GM21737 (cell line): ENCODE measurements at regions not wholly inside any gene's neighbourhood (a gene's known extent, or its start where the extent isn't known, plus 50 kb on each side); places are given as distances from the start of the nearest gene placed in this dataset.
"Not testable (repeated sequence)": the region's sequence is repeated elsewhere in the genome, so short reads cannot be mapped to it uniquely, and the experiment has no call there.

ENCODE experiments used
- ATAC-seq: cut with Tn5 transposase; IDR thresholded peaks from one replicate; pipeline ENCODE4 v1.9.1; 2021; ENCODE audit warnings: mild to moderate bottlenecking, moderate library complexity; ENCODE audit not compliant: unreplicated experiment

DNA sequence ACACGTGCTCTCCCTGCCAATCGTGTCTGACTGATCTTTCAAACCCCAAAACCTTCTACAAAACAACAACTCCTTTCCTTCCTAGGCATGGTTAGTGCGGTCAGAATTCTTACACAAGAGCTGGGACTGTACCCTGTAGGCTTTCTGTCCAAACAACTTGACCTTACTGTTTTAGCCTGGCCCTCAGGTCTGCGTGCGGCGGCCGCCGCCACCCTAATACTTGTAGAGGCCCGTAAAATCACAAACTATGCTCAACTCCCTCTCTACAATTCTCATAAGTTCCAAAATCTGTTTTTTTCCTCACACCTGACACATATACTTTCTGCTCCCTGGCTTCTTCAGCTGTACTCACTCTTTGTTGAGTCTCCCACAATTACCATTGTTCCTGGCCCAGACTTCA, 814.3 kb upstream of the VRK2 start:
- not testable (repeated sequence) for ATAC-seq

DNA sequence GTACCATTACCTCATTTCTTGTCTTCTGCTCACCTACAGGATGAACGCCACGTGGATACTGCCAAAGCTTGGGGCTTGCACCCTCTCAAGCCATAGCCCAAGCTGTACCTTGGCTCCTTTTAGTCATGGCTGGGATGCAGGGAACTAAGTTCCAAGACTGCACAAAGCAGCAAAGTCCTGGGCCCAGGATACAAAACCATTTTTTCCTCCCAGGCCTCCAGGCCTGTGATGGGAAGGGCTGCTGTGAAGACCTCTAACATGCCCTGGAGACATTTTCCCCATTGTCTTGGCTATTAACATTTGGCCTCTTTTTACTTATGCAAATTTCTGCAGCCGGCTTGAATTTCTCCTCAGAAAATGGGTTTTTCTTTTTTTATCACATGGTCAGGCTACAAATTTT, 795.1 kb upstream of the VRK2 start:
- ATAC-seq: not testable (repeated sequence)

- not testable (repeated sequence) for ATAC-seq
Observed at GRCh38 chr2:57276408-57276807, 770.2 kb upstream of the VRK2 start.

GRCh38 chr2:57278451-57278850, 768.2 kb upstream of the VRK2 start:
- no peak for ATAC-seq

DNA sequence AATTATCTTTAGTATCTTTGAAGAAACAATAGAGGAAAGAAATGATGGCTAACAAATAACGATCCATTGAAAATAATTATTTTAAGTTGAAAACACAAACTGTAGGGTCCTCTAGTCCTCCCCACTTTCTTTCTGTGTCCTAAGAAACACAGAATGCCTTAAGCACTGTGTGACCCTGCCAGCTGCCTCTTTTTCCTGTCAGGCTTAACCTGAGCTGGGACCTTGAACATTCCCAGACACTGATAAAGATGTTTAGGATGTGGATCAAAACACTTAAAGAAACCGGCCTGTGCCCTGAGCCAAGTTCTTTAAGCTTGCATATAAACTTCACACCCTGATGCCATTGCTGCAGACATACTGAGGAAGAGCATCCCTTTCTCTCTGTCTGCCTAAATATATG, 755.4 kb upstream of the VRK2 start:
- ATAC-seq: no peak

GRCh38 chr2:57296795-57297517, 749.6 kb upstream of the VRK2 start:
- ATAC-seq: no peak

DNA sequence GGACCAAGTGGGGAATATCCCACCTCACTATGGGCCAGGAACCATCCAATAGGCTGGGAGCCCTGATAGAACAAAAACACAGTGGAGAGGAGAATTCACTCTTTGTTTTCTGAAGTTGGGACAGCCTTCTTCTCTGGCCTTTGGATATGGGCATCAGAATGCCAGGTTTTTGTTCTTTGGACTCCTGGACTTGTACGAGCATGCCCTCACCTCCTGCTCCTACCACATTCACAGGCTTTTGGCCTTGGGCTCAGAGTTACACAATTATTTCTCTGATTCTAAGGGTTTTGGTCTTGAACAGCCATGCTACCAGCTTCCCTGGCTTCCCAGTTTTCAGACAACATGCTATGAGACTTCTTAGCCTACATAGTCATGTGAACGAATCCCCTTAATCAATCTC, 732.9 kb upstream of the VRK2 start:
- ATAC-seq: no peak

DNA sequence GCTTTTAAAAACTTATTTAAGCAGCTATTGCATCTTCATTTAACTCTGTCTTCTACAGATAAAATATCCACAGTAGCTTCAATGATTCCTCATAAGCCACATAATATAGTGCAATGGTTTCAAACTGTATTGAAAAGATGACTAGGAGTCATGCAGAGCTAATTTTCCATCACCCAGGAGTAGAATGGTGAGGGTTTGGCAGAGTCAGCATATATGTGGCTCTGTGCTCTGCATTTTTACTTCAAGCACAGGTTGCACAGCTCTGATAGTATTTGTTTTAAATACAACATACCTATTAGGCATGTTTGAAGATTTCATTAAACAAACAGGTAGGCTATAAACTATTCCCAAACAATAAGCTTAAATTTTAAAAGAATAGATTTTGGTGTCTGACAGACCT, 731.9 kb upstream of the VRK2 start:
- ATAC-seq: no peak

- ATAC-seq: no peak
Observed at GRCh38 chr2:57330447-57330846, 716.2 kb upstream of the VRK2 start.

- no peak for ATAC-seq
Observed at GRCh38 chr2:57333221-57333620, 713.4 kb upstream of the VRK2 start.

GRCh38 chr2:57343391-57344006, 703.1 kb upstream of the VRK2 start:
- no peak for ATAC-seq

DNA sequence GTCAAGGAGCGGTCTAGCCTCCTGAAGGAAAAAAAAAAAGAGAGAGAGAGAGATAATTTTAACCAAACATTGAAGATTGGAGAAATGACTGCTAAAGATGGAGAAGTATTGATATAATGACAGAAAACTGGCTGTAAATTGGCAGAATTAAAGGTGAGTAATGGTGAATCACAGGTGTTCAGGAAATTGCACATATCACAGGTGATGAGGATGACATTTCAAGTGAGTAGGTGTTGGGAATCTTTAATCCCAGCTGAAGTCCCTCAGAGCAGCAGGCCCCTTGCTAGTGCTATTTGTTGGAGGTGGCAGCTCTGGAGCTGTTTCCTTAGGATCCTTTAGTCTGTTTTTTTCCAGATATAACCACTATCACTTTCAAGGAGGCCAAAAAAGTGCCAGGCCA, 678.4 kb upstream of the VRK2 start:
- no peak for ATAC-seq

GRCh38 chr2:57370882-57371585, 675.6 kb upstream of the VRK2 start:
- ATAC-seq: no peak

GRCh38 chr2:57372237-57372984, 674.2 kb upstream of the VRK2 start:
- ATAC-seq: no peak

DNA sequence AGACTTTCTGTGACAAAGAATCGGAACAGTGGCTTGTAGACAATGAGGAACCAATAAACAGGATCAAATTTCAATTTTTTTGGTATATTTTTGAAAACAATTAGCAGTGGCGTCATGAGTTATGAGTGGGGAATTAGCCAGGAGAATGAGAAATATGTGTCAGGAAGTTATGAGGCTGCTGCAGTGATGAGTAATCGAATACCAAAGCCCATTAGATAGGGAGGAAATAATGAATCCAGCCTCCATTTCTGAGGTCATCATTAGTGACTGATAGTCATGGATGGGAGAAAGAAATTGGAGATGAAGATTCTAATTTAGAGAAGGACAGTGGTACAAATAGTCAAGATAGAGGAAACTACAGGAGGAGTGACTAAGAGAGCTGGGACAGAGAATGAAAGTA, 673.1 kb upstream of the VRK2 start:
- ATAC-seq: no peak

- no peak for ATAC-seq
Observed at GRCh38 chr2:57376985-57377384, 669.6 kb upstream of the VRK2 start.

DNA sequence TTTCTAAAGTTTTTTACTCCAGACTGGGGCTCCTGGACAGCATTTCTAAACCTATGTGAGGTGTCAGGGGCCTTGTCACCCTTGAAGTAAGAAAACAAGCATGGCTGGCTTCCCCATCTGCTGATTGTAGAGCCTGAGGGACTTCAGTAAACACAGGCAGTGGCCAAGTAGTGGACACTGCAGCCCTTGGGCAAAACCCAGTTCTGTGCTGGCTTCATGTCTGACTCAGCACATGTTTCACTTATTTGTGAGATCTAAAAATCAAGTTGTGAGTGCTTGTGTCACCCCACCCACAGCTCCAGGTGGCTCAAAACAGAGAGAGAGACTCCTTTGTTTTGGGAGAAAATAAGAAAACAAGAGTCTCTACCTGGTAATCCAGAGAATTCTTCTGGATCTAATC, 660.3 kb upstream of the VRK2 start:
- no peak for ATAC-seq

DNA sequence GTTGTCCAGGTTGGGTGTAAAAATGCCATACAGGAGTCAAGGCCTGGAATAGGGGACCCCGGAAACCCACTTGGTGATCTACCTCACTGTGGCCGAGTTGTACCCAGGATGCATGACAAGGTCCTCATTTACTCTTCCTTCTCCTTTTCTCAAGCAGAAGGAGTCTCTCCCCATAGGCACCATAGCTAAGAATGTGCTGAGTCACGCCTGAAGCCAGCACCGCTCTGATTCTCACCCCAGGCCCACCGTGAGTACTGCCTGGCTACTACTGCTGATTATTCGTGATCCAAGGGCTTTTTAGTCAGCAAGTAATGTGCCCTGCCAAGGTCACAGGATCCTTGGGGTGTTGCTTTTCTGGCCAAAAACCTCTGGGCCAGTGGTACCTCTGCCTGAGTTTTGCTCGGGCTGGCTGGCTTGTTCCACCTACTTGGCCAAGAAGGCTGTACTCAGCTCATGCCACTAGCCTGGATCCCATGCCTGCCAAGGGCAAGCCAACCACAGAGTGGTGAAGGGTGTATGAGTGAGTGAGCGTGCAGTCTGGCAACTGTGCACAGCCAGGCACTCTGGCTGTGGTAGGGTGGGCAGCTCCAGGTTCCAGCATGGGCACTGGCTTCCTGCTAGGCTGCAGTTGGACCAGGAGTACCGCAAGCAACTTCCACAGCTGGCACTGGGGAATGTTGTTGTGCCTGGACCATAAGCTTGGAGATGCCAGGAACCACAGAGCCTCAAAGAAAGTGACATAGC, 650.1 kb upstream of the VRK2 start:
- no peak for ATAC-seq

DNA sequence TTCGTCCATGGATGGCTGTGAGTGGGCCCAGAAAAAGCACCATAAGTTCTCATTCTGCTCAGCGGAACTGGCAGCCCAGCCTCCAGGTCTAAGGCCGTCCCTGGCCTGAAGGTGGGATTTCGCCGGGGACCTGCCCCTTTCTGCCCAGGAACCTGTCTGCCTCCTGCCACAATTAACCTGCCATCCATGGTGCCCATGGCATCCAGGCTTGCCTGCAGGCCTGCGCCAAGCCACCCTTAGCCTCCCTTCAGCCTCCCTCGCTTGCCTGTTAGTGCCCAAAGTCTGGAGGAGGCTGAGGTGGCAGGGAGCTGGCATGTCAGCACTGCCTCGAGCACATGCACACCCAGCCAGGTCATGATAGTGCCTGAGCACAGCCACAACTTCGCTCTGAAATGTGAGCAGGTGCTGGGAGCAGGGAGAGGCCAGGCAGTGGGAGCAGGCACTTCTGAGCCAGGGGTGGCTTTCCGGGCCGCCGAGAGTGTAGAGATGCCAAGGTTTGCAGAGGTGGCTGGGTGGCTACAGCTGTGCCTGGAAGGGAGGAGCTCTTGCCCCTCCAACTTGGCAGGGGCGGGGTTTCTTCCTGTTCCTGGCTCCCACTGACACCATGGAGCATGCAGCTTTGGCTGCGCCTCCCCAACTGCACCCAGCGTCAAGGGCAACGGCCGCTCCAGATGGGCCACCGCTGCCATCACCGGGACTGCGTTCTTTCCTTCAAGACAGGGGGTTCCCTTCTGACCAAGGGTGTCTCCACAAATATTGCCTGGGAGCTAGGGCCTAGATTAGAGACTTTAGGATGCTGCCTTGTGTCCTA, 648.9 kb upstream of the VRK2 start:
- ATAC-seq: no peak

GRCh38 chr2:57399057-57399456, 647.5 kb upstream of the VRK2 start:
- no peak for ATAC-seq
